Heart right ventricle (tissue), 16 donors: ENCODE measurements at regions not wholly inside any gene's neighbourhood (a gene's known extent, or its start where the extent isn't known, plus 50 kb on each side); places are given as distances from the start of the nearest gene placed in this dataset.

Source experiments
- ATAC-seq, 8 donors: fragments of 200-7000 bp; cut with Tn5 transposase; one replicate each; pipeline ENCODE4 v1.9.1; 2020; ENCODE audit warnings: mild to moderate bottlenecking in 8 of 8, moderate library complexity in 8 of 8, moderate number of reproducible peaks in 1 of 8
- DNase-seq, 2 donors: peaks; one replicate each; pipeline ENCODE4 v3.0.0-alpha.2; 2020
- H3K27ac ChIP-seq, 10 donors: fragments of 200-600 bp; sonication (generic) in 2 of 10; one replicate each; pipeline versions ENCODE4 v1.5.0 to v1.8.0; 2020 to 2022; ENCODE audit warnings: mild to moderate bottlenecking in 3 of 10
- H3K27me3 ChIP-seq, 7 donors: fragments of 200-600 bp; one replicate each; pipeline ENCODE4 v1.8.0; 2021 to 2022; ENCODE audit warnings: mild to moderate bottlenecking in 2 of 7
- H3K36me3 ChIP-seq, 9 donors: fragments of 200-600 bp; sonication (generic) in 1 of 9; one replicate each; pipeline versions ENCODE4 v1.5.0 to v1.8.0; 2020 to 2022; ENCODE audit warnings: mild to moderate bottlenecking in 2 of 9
- H3K4me1 ChIP-seq, 9 donors: fragments of 200-600 bp; sonication (generic) in 1 of 9; one replicate each; pipeline versions ENCODE4 v1.5.0 to v1.8.0; 2020 to 2022; ENCODE audit warnings: mild to moderate bottlenecking in 4 of 9
- H3K4me3 ChIP-seq, 10 donors: fragments of 200-600 bp; sonication (generic) in 2 of 10; one replicate each; pipeline versions ENCODE4 v1.5.0 to v1.8.0; 2020 to 2022; ENCODE audit warnings: mild to moderate bottlenecking in 7 of 10, moderate library complexity in 2 of 10
- H3K9me3 ChIP-seq, 11 donors: fragments of 200-600 bp in 10 of 11; sonication (generic) in 2 of 11; one replicate each; pipeline versions ENCODE4 v1.5.0 to v1.8.0; 2013 to 2022; ENCODE audit warnings: mild to moderate bottlenecking in 2 of 11, control low read depth in 1 of 11, moderate library complexity in 1 of 11
- CTCF ChIP-seq, 9 donors: fragments of 200-600 bp; sonication (generic) in 2 of 9; IDR thresholded peaks; one replicate each; pipeline versions ENCODE4 v1.5.0 to v1.8.0; 2021 to 2022; ENCODE audit warnings: antibody characterized with exemption in 9 of 9, mild to moderate bottlenecking in 5 of 9, moderate library complexity in 1 of 9
- WGBS, 2 donors: extraction: QIAGEN DNeasy Blood & Tissue Kit; methylation state at CpG; one replicate each; pipeline ENCODE4 v1.1.7; 2013; ENCODE audit warnings: inconsistent platforms in 1 of 2; 5-methylcytosine and 5-hydroxymethylcytosine counted together
- intact Hi-C, 10 donors: fragments of 100-400 bp; cut with DNase I; formaldehyde crosslinking; loops; one replicate each; pipeline versions ENCODE4 v1.11.1 to v1.14.2; 2022
- donor health status: Arrhythmogenic right ventricular cardiomyopathy.
- donor health status: ischemic (EF 13 %, LVEDD 7.1; RV severe dilation, severe dysfunction).
- donor health status: healthy with polysubstance abuse.
- donor health status: DM: no; HTN: yes; CAD: no.
- donor health status: DM: no; HTN: no; CAD: no.
- donor health status: ischemic (EF 25% LVEDD 6.9; RV normal size, moderate dysfunction).
- donor health status: ischemic (EF 25% LVEDD 5.7; RV mildly dilated, moderate dysfunction).
- donor health status: healthy.
- donor health status: DM: yes; HTN: yes; CAD: no.
- donor health status: Ischemic cardiomyopathy.
- donor health status: ischemic (EF 35%, LVEDD 5.7; RV mildly dilated, moderate dysfunction).
- donor health status: nonischemic (EF 11% LVEDD 7.7; RV severe dilation, severe dysfunction).
- donor health status: DM: yes; HTN: yes; CAD: no.
- donor health status: PGD.
- donor health status: ischemic (EF 29% LVEDD 5.4; RV normal size, mild dysfunction).
- donor health status: nonischemic (EF 23%, LVEDD 6.1; RV moderate dilation, normal function).

- H3K4me3 ChIP-seq: no peak overlapping the region
- H3K27ac ChIP-seq: no peak overlapping the region
- TF ChIP-seq CTCF (IDR thresholded peaks at IDR 0.05): no peak
- H3K27me3 ChIP-seq: peaks cover 0 to 34% (median 21%) of the 10 kb centered on the region in 7 donors
- DNase-seq: no peak
- no peaks in the 10 kb centered on the region for H3K9me3 ChIP-seq
- 80 to 82% methylated on average over 5 of the region's 5 CpGs for WGBS, 2 donors
- no peaks in the 10 kb centered on the region for H3K4me1 ChIP-seq
- no peaks in the 10 kb centered on the region for H3K36me3 ChIP-seq
- ATAC-seq: no peak
- intact Hi-C loops: no loop called here
Measured at GRCh38 chr1:177753655-177754054, 216.2 kb downstream of the SEC16B start.

DNA sequence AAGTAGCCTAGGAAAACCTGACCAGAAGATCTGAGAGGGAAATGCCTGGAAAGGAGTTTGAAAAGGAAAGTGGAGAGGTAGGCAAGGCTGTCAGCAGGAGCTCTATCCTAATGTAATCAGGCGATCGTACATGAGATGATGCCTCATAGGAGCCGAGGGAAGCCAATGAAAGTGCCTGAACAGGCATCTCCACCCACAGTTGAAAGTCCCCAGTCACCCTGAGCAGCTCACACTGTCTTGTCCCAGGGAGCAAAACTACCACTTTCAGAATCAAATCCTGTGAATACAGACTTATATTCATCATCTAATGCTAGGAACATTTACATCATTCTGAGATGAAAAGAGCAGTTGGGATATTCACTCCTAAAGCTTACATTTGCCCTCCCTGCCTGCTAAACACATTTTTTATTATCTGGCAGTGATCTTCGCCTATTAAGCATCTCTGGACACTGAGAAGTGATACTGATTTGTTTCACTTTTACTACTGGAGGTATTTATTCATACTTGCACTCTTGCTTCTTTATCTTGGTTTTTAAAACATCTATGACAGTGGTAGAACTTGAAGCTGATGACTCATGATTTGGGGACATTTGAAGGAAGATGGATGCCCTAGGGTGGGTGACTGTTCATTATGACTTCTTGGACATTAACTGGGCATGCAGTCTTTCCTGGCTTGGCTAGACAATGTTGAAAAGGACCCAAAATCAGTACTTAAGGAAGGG is 221.6 kb downstream of the SEC16B start:
- ATAC-seq (no peak), DNase-seq (no peak)
- Histone ChIP-seq H3K27me3 (peaks cover 0 to 23% (median 13%) of the 10 kb centered on the region in 7 donors), H3K4me1 (no peaks in the 10 kb centered on the region), H3K36me3 (no peaks in the 10 kb centered on the region), H3K9me3 (no peaks in the 10 kb centered on the region), H3K4me3 (no peak overlapping the region), H3K27ac (no peak overlapping the region)
- 84 to 85% methylated on average over 4 of the region's 4 CpGs for WGBS, 2 donors
- no peak for TF ChIP-seq CTCF (IDR thresholded peaks at IDR 0.05)
- intact Hi-C loops: no loop called here

DNA sequence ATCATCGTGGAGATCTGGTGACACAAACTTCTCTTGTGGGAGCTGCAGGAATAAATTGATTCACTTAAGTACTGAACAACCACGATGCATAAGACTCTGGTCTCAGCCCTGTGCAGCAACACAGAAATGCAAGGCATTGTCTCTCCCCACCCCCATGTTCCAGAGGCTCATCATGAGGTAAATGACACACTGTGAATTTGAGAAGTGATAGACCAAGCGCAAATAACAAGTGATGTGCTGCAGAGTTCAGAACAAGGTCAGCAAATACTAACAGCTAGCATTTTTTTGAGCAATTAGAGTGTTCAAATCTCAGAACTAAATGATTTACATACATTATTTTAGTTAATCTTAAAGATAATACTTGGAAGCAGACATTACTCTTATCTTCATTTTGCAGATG is 223.7 kb downstream of the SEC16B start:
- ATAC-seq (no peak), DNase-seq (no peak)
- H3K36me3 ChIP-seq: no peaks in the 10 kb centered on the region
- intact Hi-C loops: no loop called here
- H3K4me3 ChIP-seq: no peak overlapping the region
- no peaks in the 10 kb centered on the region for H3K9me3 ChIP-seq
- WGBS, 2 donors: 75 to 80% methylated on average over 3 of the region's 3 CpGs
- no peak overlapping the region for H3K27ac ChIP-seq
- no peak for TF ChIP-seq CTCF (IDR thresholded peaks at IDR 0.05)
- H3K4me1 ChIP-seq: no peaks in the 10 kb centered on the region
- H3K27me3 ChIP-seq: peaks cover 0 to 16% (median 0%) of the 10 kb centered on the region in 7 donors

- H3K36me3 ChIP-seq: no peaks in the 10 kb centered on the region
- DNase-seq (no peak), ATAC-seq (no peak)
- no peak for TF ChIP-seq CTCF (IDR thresholded peaks at IDR 0.05)
- 43 to 64% methylated on average over 1 of the region's 1 CpG for WGBS, 2 donors
- no peak overlapping the region for H3K4me3 ChIP-seq
- no peak overlapping the region for H3K27ac ChIP-seq
- intact Hi-C loops: no loop called here
- H3K9me3 ChIP-seq: no peaks in the 10 kb centered on the region
- peaks cover 0 to 16% (median 0%) of the 10 kb centered on the region in 7 donors for H3K27me3 ChIP-seq
- H3K4me1 ChIP-seq: no peaks in the 10 kb centered on the region
Measured at GRCh38 chr1:177744906-177745305, 225.0 kb downstream of the SEC16B start.
